GM23248 (cell line): ENCODE measurements at regions not wholly inside any gene's neighbourhood (a gene's known extent, or its start where the extent isn't known, plus 50 kb on each side); places are given as distances from the start of the nearest gene placed in this dataset.

ENCODE experiments used
- EZH2 ChIP-seq: fragments of 200-600 bp; sonication (generic); IDR thresholded peaks from 2 replicates; pipeline ENCODE4 v1.6.1; 2018; ENCODE audit warnings: antibody characterized with exemption, mild to moderate bottlenecking; ENCODE audit not compliant: insufficient read depth, poor library complexity, severe bottlenecking
- EZH2phosphoT487 ChIP-seq: fragments of 200-600 bp; sonication (generic); IDR thresholded peaks from 2 replicates; pipeline ENCODE4 v1.6.1; 2018; ENCODE audit warnings: antibody characterized with exemption, moderate library complexity, mild to moderate bottlenecking, low read depth; ENCODE audit not compliant: insufficient read depth

- TF ChIP-seq EZH2 (no peak), EZH2phosphoT487 (no peak)
Observed at GRCh38 chrX:113868177-113868576, 715.7 kb upstream of the HTR2C start.
